ENCODE measurements at regions not wholly inside any gene's neighbourhood (a gene's known extent, or its start where the extent isn't known, plus 50 kb on each side); places are given as distances from the start of the nearest gene placed in this dataset.

GRCh38 chr4:36394352-36394903 is 113.0 kb downstream of the DTHD1 start:
- peak; percentile 37 for DNase-seq (ENCODE audit: low read depth)

GRCh38 chr4:36399762-36400353 is 118.4 kb downstream of the DTHD1 start:
- peak; percentile 25 for DNase-seq (ENCODE audit: low read depth)

GRCh38 chr4:36402008-36402758 is 120.8 kb downstream of the DTHD1 start:
- no peak for DNase-seq (ENCODE audit: low read depth)

GRCh38 chr4:36411338-36411737 is 129.9 kb downstream of the DTHD1 start:
- no peak for DNase-seq (ENCODE audit: low read depth)

- no peak for DNase-seq (ENCODE audit: low read depth)
Observed at GRCh38 chr4:36414248-36414647, 132.8 kb downstream of the DTHD1 start.

- DNase-seq (ENCODE audit: low read depth): no peak
Observed at GRCh38 chr4:36417146-36417545, 135.7 kb downstream of the DTHD1 start.

GRCh38 chr4:36420111-36420679 is 138.8 kb downstream of the DTHD1 start:
- DNase-seq (ENCODE audit: low read depth): no peak

- no peak for DNase-seq (ENCODE audit: low read depth)
Observed at GRCh38 chr4:36422607-36423006, 141.2 kb downstream of the DTHD1 start.

- no peak for DNase-seq (ENCODE audit: low read depth)
Observed at GRCh38 chr4:36426741-36427140, 145.3 kb downstream of the DTHD1 start.

GRCh38 chr4:36427696-36428095 is 146.3 kb downstream of the DTHD1 start:
- DNase-seq (ENCODE audit: low read depth): no peak

GRCh38 chr4:36432586-36432985 is 151.2 kb downstream of the DTHD1 start:
- no peak for DNase-seq (ENCODE audit: low read depth)

GRCh38 chr4:36439556-36439955 is 158.1 kb downstream of the DTHD1 start:
- DNase-seq (ENCODE audit: low read depth): no peak

- no peak for DNase-seq (ENCODE audit: low read depth)
Observed at GRCh38 chr4:36445480-36445879, 164.1 kb downstream of the DTHD1 start.

GRCh38 chr4:36446275-36446674 is 164.9 kb downstream of the DTHD1 start:
- no peak for DNase-seq (ENCODE audit: low read depth)

- no peak for DNase-seq (ENCODE audit: low read depth)
Observed at GRCh38 chr4:36461344-36461743, 179.9 kb downstream of the DTHD1 start.

- no peak for DNase-seq (ENCODE audit: low read depth)
Observed at GRCh38 chr4:36467670-36468069, 186.3 kb downstream of the DTHD1 start.

GRCh38 chr4:36471903-36472302 is 190.5 kb downstream of the DTHD1 start:
- DNase-seq (ENCODE audit: low read depth): no peak

GRCh38 chr4:36476135-36476534 is 194.7 kb downstream of the DTHD1 start:
- no peak for DNase-seq (ENCODE audit: low read depth)

- no peak for DNase-seq (ENCODE audit: low read depth)
Observed at GRCh38 chr4:36477861-36478260, 196.4 kb downstream of the DTHD1 start.

GRCh38 chr4:36485885-36486284 is 204.5 kb downstream of the DTHD1 start:
- DNase-seq (ENCODE audit: low read depth): no peak

GRCh38 chr4:36489798-36490197 is 208.4 kb downstream of the DTHD1 start:
- DNase-seq (ENCODE audit: low read depth): no peak

GRCh38 chr4:36492041-36492440 is 210.6 kb downstream of the DTHD1 start:
- DNase-seq (ENCODE audit: low read depth): no peak

- no peak for DNase-seq (ENCODE audit: low read depth)
Observed at GRCh38 chr4:36492590-36492989, 211.2 kb downstream of the DTHD1 start.
